ENCODE measurements at regions not wholly inside any gene's neighbourhood (a gene's known extent, or its start where the extent isn't known, plus 50 kb on each side); places are given as distances from the start of the nearest gene placed in this dataset.

GRCh38 chr2:120902592-120902991 is 166.9 kb downstream of the GLI2 start:
- no peak for DNase-seq

DNA sequence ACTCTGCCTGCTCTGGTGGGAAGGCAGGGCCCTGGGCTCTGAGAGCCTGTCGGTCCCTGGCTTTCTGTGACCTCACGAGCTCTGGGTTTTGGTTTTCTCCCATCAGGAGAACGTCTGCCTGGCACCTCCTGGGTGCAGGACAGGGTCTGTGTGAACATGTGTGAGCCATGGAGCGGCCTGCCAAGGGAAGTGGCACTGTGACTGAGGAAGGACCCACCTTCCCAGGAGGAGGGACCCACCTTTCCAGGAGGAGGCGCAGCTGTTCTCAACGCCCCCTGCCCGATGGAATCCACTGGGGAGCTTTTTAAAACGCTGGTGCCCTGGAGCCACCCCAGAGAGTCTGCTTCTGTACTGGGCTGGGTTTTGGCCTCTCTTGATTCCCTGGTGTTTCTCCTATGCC is 168.7 kb downstream of the GLI2 start:
- DNase-seq = no peak

DNA sequence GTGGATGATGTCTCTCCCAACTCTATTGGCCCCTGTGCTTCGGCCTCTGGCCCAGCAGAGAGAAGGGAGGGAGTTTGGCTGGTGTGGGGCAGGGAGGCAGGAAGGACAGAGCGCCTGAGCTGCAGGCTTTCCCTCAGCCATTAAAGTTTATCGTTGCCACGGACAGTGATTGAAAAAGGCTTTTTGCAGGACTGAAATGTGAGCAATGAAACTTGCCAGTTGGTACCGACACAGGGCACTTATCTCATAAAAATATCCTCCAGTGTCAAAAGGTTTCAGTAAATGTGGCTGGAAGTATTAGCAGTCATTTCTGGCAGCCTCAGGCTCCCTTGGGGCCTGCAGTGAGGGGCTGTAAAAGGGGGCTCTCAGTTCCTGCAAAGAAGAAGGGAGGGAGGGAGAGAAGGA is 169.2 kb downstream of the GLI2 start:
- no peak for DNase-seq

DNA sequence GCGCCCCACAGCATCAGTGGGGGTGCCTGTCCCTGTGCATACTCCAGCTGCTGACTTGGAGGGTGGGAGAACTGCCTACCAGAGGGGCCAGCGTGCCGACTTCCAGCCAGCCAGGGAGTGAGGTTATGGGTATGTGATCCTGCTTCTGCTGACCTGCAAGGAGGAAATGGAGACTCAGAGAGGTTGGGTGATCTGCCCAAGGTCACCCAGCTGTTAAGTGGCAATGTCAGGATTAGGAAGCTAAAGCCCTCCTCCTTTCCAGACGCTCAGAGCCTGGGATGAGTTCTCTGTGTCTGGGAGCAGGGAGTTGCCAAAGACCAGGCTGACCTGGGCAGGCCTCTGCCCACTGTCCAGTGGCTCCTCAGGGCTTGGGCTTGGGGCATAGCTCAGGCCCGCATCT is 169.6 kb downstream of the GLI2 start:
- no peak for DNase-seq

GRCh38 chr2:120905824-120906571 is 170.3 kb downstream of the GLI2 start:
- DNase-seq = no peak

- DNase-seq = no peak
Observed at GRCh38 chr2:120906914-120907313, 171.2 kb downstream of the GLI2 start.

GRCh38 chr2:120907822-120908221 is 172.2 kb downstream of the GLI2 start:
- DNase-seq = no peak

DNA sequence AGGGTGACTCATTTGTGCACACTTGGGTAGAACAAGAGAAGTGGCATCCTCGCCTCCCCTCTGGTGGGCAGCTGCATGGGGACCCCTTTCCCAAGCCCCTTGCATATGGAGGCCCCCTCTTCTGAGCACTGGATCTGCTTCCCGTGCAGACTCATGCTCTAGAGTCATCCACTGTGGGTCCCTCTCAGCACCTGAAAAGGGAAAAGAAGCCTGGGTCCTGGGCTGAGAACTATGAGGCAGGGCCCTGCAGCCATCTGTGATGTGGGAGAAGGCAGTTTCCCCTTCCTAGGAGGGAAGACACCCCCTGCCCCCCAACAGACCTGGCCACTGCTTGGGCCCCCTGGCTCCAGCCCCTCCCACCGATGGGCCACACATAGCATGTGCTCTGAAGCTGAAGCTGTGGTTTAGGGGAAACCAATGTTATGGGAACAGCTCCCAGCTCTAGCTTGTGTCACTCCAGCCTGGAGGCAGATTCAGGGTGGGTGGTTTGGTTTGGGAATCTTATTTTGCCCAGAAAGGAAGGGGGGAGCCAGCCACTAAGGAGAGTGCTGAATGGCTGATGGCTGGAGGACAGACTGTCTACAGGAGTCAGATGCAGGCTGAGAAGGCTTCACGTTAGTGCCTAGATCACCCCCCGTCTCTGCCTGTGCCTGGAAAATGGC is 172.8 kb downstream of the GLI2 start:
- no peak for DNase-seq

DNA sequence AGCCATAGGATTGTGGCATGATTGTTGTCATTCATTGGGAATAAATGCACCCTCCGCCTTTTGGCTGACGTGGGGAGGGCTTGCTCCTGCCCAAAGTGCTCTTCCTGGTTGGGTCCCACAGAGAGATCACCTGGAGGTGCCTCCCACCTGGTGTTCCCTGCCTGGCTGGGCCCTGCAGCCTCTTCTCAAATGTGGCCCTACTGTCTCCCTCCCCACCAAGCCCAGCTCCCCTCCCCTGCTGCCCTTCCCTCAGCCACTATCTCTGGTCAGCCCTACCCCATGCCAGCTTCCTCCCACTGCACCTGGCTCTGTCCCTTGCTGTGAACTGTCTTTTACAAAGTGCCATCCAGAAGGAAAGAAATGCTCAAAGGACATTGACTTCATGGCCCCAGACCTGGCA is 173.4 kb downstream of the GLI2 start:
- DNase-seq = no peak

GRCh38 chr2:120910164-120910563 is 174.5 kb downstream of the GLI2 start:
- DNase-seq = no peak

GRCh38 chr2:120910956-120911951 is 175.6 kb downstream of the GLI2 start:
- DNase-seq = no peak

GRCh38 chr2:120912101-120912985 is 176.7 kb downstream of the GLI2 start:
- no peak for DNase-seq

DNA sequence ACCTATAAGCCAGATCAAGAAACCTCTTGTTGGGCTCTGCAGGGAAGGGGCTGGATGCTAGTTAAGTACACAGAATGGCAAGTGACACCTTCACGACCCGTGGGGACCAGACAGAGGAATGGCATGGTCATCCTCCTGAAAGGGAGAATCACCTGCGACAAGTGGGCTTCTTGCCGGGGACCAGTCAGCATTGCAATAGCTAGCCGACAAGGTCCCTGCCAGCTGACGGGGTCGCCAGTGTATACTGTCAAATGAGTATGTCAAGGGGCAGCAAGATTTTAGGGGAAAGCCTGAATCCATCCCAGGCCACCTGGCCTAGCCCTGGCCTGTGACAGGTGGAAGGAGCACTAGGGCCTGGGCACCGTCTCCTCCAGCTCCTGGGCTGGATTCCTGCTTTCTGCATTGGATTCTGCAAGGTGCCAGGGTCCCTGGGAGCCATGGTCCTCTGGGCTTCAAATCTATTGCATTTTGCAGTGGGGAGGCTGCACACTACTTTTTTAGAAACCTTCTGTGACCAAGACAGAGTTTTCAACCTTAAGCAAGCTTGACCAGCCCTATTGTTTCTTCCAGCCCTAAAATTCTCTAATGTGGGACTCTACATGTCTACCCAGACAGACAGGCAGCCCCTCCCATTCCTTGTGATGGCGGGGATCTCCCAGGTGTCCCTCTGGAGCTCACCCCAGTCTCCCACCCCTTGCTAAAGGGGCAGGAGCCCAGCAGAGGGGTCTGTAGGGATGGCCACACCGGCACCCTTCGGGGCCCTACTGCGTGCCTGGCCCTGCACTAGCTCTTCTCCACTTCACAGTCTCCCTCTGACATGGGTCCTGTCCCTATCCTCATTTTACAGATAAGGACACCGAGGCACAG is 178.5 kb downstream of the GLI2 start:
- DNase-seq = no peak

DNA sequence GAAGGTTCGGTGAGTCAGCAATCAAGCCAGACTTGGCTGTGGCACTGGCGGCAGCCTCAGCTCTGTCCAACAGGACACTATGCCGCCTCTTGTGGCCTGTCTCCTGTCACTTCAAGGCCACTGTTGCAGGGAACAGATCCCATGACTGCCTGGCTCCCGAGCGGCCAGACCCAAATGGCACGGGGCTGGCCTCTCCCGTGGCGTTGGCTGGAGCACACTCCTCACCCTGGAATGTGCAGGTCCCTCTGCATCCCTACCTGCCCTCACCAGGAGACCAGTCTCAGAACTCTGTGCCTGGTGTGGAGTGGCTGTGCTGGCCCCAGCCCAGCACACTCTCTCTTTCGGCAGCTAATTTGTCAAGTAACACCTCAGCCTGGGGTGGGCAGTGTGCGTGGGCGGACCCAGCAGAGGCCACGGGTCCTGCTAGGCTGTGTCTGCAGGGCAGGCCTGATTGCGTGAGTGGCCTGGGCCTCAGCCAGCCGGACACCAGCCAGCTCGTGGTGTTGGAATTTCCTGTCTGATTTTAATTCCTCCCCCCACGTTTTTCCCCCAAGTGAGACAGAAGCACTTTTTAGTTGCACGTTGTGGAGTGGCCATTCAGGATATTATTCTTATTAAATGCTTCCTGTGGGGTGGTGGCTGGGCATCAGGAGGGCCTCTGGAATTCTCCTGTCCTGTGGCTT is 179.3 kb downstream of the GLI2 start:
- no peak for DNase-seq

DNA sequence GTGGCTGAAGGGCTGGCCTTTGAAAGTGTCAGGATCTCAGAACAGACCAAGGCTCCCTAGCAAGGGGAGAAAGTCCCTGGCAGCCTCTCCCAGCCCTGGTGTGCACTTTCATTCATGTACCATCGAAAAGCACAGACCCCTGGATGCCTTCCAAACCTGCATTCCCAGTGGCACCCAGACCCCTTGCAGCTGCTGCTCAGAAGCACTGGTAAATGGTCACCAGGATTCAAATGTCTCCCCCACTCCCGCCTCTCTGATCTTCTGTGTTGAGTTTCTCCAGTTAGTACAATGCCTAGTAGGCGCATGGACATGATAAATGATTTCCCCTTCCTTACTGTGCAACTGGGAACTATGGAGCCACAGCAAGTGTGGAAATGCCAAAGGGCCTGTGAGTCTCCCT is 180.0 kb downstream of the GLI2 start:
- DNase-seq = no peak

DNA sequence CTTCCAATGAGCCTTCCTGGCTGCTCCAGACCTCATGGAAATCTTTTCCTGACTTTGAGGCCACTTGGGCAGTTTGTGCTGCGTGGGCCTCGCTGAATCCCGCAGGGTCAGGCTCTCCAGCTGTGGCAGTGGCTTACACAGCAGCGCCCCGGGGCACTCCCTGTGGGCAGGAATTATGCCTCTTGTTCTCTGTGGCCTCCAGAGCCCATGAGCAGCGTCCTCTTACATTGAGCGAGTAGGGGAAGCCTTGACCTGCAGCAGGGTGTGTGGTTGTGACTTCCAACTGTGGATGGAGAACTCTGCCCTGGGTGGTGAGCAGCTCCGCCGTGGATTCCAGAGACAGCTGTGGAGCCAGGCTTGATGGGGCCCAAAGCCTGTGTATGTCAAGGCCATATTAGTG is 180.8 kb downstream of the GLI2 start:
- no peak for DNase-seq

DNA sequence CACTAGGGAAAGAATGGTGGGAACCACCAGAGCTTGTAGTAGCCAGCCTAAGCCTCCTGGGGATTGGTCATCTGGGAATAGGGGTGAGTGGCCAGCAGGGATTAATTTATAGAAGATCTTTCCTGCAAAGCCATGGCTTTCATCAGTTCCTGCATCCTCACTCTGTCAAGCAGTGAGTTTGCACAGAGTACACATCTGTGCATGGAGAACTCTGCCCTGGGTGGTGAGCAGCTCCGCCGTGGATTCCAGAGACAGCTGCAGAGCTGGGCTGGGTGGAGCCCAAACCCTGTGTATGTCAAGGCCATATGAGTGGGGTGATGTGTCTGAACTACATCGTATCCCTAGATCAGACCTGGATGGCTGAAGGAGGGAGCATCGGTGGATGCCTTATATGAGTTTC is 182.2 kb downstream of the GLI2 start:
- DNase-seq = no peak

- no peak for DNase-seq
Observed at GRCh38 chr2:120919216-120919615, 183.5 kb downstream of the GLI2 start.

DNA sequence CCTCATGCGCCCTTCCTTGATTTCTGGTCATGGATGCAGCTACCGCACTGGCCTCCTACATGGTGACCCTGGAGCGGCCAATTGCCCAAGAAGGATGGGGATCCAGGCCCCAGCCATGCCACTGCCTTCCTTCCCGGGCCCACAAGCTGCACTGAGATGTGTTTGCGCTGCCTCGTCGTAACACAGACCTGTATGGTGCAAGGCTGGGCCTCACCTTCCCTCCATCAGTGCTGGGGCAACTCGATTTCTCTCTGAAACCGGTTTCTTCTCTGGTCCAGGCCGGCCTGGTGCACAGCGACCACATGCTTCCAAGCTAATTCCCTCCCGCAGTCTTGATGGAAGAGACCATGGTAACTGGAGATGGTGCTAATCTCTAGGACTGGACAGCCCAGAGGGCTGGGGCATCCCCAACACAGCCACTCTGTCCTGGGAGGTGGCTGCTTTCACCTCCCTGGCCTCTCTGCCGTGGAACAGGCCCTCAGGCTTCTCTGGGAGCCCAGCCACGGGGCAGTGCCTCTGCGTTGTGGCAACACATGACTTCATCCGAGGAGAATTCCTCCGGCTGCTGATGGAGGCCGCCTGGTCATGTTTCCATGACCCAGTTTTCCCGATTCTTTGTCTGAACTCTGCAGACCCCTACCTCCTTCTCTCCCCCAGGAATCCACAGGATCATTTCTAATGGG is 184.2 kb downstream of the GLI2 start:
- no peak for DNase-seq

GRCh38 chr2:120920454-120921148 is 184.9 kb downstream of the GLI2 start:
- DNase-seq = no peak

Measured in CD4-positive, alpha-beta T cell treated with Interleukin-15 for 1 hour (primary cell).